ENCODE measurements at regions not wholly inside any gene's neighbourhood (a gene's known extent, or its start where the extent isn't known, plus 50 kb on each side); places are given as distances from the start of the nearest gene placed in this dataset.

- POLR2A ChIA-PET: no interaction called here
- DNase-seq (ENCODE audit: low spot score) (no peak), ATAC-seq (no peak)
- CTCF ChIA-PET: no interaction called here
- Mint-ChIP-seq H3K36me3 (no peaks in the 10 kb centered on the region), H3K9me3 (no peaks in the 10 kb centered on the region), H3K4me3 (no peak overlapping the region), H3K27ac (no peak overlapping the region), H3K4me1 (no peaks in the 10 kb centered on the region), H3K27me3 (ENCODE audit: low read depth) (no peaks in the 10 kb centered on the region)
- TF ChIP-seq EMX1 (CRISPR knock-in tag; IDR thresholded peaks at IDR 0.05) (no peak), MYBL2 (CRISPR knock-in tag; IDR thresholded peaks at IDR 0.05) (no peak), ZNF219 (CRISPR knock-in tag; IDR thresholded peaks at IDR 0.05; ENCODE audit: borderline replicate concordance) (no peak), ZMAT4 (CRISPR knock-in tag; IDR thresholded peaks at IDR 0.05) (no peak), SOX15 (CRISPR knock-in tag; IDR thresholded peaks at IDR 0.05) (no peak), MLX (CRISPR knock-in tag; IDR thresholded peaks at IDR 0.05) (no peak), ZNF281 (CRISPR knock-in tag; IDR thresholded peaks at IDR 0.05) (no peak), CTCF (IDR thresholded peaks at IDR 0.05) (no peak), SMAD3 (CRISPR knock-in tag; IDR thresholded peaks at IDR 0.05; ENCODE audit: borderline replicate concordance) (no peak), FOXP4 (CRISPR knock-in tag; IDR thresholded peaks at IDR 0.05) (no peak), IRF2 (CRISPR knock-in tag; IDR thresholded peaks at IDR 0.05; ENCODE audit: borderline replicate concordance, low read depth) (no peak), NFATC4 (CRISPR knock-in tag; IDR thresholded peaks at IDR 0.05) (no peak), JAZF1 (CRISPR knock-in tag; IDR thresholded peaks at IDR 0.05) (no peak)
Observed at GRCh38 chr6:119565893-119566292, 216.3 kb upstream of the MAN1A1 start.

GRCh38 chr6:119562168-119562567 is 212.6 kb upstream of the MAN1A1 start:
- H3K4me1 Mint-ChIP-seq: no peaks in the 10 kb centered on the region
- POLR2A ChIA-PET: no interaction called here
- no peak for DNase-seq (ENCODE audit: low spot score)
- no peaks in the 10 kb centered on the region for H3K9me3 Mint-ChIP-seq
- no peak for ATAC-seq
- CTCF ChIA-PET: no interaction called here
- H3K4me3 Mint-ChIP-seq: no peak overlapping the region
- no peaks in the 10 kb centered on the region; the same call in 1 of the 2 replicates for H3K27me3 Mint-ChIP-seq (ENCODE audit: low read depth)
- H3K36me3 Mint-ChIP-seq: no peaks in the 10 kb centered on the region
- H3K27ac Mint-ChIP-seq: no peak overlapping the region
- no peak for TF ChIP-seq FOXP4 (CRISPR knock-in tag; IDR thresholded peaks at IDR 0.05)
- TF ChIP-seq CBFB (CRISPR knock-in tag; IDR thresholded peaks at IDR 0.05; ENCODE audit: low read depth): no peak
- TF ChIP-seq SMAD4 (CRISPR knock-in tag; IDR thresholded peaks at IDR 0.05): no peak
- no peak for TF ChIP-seq ZNF396 (CRISPR knock-in tag; IDR thresholded peaks at IDR 0.05; ENCODE audit: borderline replicate concordance)
- no peak for TF ChIP-seq ERG (CRISPR knock-in tag; IDR thresholded peaks at IDR 0.05)
- no peak for TF ChIP-seq ZNF423 (CRISPR knock-in tag; IDR thresholded peaks at IDR 0.05)
- TF ChIP-seq ZNF425 (CRISPR knock-in tag; conservative IDR thresholded peaks at IDR 0.05): no peak
- no peak for TF ChIP-seq TEAD4 (CRISPR knock-in tag; IDR thresholded peaks at IDR 0.05)
- no peak for TF ChIP-seq OVOL2 (CRISPR knock-in tag; IDR thresholded peaks at IDR 0.05; ENCODE audit: borderline replicate concordance)
- TF ChIP-seq FOXK1 (CRISPR knock-in tag; IDR thresholded peaks at IDR 0.05): no peak
- TF ChIP-seq SMAD3 (CRISPR knock-in tag; IDR thresholded peaks at IDR 0.05; ENCODE audit: borderline replicate concordance): no peak
